Astrocyte (in vitro differentiated cells and primary cell): ENCODE measurements at regions not wholly inside any gene's neighbourhood (a gene's known extent, or its start where the extent isn't known, plus 50 kb on each side); places are given as distances from the start of the nearest gene placed in this dataset.

Source experiments
- CTCF ChIP-seq: IDR thresholded peaks from 2 replicates; pipeline ENCODE4 v1.5.1; 2011; ENCODE audit warnings: low read depth, mild to moderate bottlenecking, inconsistent platforms, low read length, moderate library complexity; ENCODE audit not compliant: insufficient read depth
- EZH2 ChIP-seq: IDR thresholded peaks from 2 replicates; pipeline ENCODE4 v1.6.1; 2012; ENCODE audit warnings: mild to moderate bottlenecking, low read length, inconsistent platforms; ENCODE audit not compliant: insufficient read depth

GRCh38 chr2:19742872-19743271, 158.9 kb downstream of the TTC32 start:
- TF ChIP-seq EZH2 (no peak), CTCF (no peak)
